Upper lobe of left lung (tissue), 6 donors: ENCODE measurements at regions not wholly inside any gene's neighbourhood (a gene's known extent, or its start where the extent isn't known, plus 50 kb on each side); places are given as distances from the start of the nearest gene placed in this dataset.

Experiments
- ATAC-seq, 2 donors: fragments of 200-7000 bp; cut with Tn5 transposase; one replicate each; pipeline ENCODE4 v1.9.1; 2022; ENCODE audit warnings: mild to moderate bottlenecking in 2 of 2, moderate library complexity in 2 of 2; ENCODE audit not compliant: low FRiP score in 2 of 2
- DNase-seq, 2 donors: peaks; one replicate each; pipeline ENCODE4 v3.0.0-alpha.2; 2019 to 2020
- H3K27ac ChIP-seq, 4 donors: fragments of 200-600 bp; sonication (generic); one replicate each; pipeline ENCODE4 v1.5.1; 2016 to 2019
- H3K27me3 ChIP-seq, 4 donors: fragments of 200-600 bp; sonication (generic); one replicate each; pipeline ENCODE4 v1.5.1; 2017 to 2019
- H3K36me3 ChIP-seq, 4 donors: fragments of 200-600 bp; sonication (generic); one replicate each; pipeline ENCODE4 v1.5.1; 2016 to 2019
- H3K4me1 ChIP-seq, 4 donors: fragments of 200-600 bp; sonication (generic); one replicate each; pipeline ENCODE4 v1.5.1; 2018 to 2019
- H3K4me3 ChIP-seq, 4 donors: fragments of 200-600 bp; sonication (generic); one replicate each; pipeline ENCODE4 v1.5.1; 2017 to 2019; ENCODE audit warnings: mild to moderate bottlenecking in 2 of 4, moderate library complexity in 1 of 4
- H3K9me3 ChIP-seq, 4 donors: fragments of 200-600 bp; sonication (generic); one replicate each; pipeline ENCODE4 v1.5.1; 2018 to 2019
- EP300 ChIP-seq, 4 donors: sonication (generic); formaldehyde crosslinking; IDR thresholded peaks; one replicate each; pipeline ENCODE4 v1.5.1; 2017; ENCODE audit warnings: antibody characterized with exemption in 4 of 4, control low read depth in 2 of 4
- POLR2A ChIP-seq, 4 donors: fragments of 450-650 bp; IDR thresholded peaks; one replicate each; pipeline ENCODE4 v1.5.1; 2016 to 2017; ENCODE audit warnings: antibody characterized with exemption in 4 of 4, mild to moderate bottlenecking in 2 of 4
- POLR2AphosphoS5 ChIP-seq, 2 donors: sonication (generic); formaldehyde crosslinking; IDR thresholded peaks; one replicate each; pipeline ENCODE4 v1.5.1; 2017; ENCODE audit warnings: antibody characterized with exemption in 2 of 2
- WGBS, 2 donors: methylation state at CpG; one replicate each; pipeline ENCODE4 v1.1.5; 2017 to 2018; 5-methylcytosine and 5-hydroxymethylcytosine counted together
- TF ChIP-seq, protein P1 (sequence below), 6 experiments: fragments of 450-650 bp in 4 of 6; fragments of 200-600 bp in 2 of 6; sonication (generic) in 2 of 6; IDR thresholded peaks; one replicate each; pipeline ENCODE4 v1.5.1; 2016 to 2019; ENCODE audit warnings: antibody characterized with exemption in 6 of 6
- donor health status: DM: no; HTN: no; CAD: no; lungs with moderate emphysema.
- donor health status: DM: no; HTN: yes; CAD: no; lungs with severe emphysema.

DNA sequence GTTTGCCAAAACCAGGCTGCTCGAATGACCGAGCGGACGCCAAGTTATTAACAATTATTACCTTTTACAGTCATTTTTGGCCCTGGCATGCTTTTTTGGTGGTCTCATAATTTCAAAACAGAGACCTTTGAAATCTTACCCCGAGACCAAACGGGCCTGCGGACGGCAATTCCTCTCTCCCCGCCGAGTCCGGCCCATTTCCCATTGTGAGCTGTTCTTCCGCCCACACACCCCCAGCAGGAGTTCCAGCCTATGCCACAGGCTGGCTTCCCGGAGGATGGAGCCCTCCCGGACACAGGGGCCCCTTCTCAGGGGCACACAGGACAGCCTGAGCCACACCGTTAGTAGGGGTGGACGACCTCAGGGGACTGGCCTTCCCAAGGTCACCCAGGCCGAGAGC is 130.7 kb downstream of the C16orf95 start:
- H3K9me3 ChIP-seq, result peaks cover 8 to 17% (median 12%) of the 10 kb centered on the region in 4 donors
- DNase-seq (peak in 1 of 2 donors; percentile 48), ATAC-seq (no peak)
- H3K27ac ChIP-seq, result no peak overlapping the region
- WGBS, 2 donors, result 79 to 92% methylated on average over 14 to 17 of the region's 17 CpGs
- no peaks in the 10 kb centered on the region for H3K27me3 ChIP-seq
- TF ChIP-seq, protein P1, sequence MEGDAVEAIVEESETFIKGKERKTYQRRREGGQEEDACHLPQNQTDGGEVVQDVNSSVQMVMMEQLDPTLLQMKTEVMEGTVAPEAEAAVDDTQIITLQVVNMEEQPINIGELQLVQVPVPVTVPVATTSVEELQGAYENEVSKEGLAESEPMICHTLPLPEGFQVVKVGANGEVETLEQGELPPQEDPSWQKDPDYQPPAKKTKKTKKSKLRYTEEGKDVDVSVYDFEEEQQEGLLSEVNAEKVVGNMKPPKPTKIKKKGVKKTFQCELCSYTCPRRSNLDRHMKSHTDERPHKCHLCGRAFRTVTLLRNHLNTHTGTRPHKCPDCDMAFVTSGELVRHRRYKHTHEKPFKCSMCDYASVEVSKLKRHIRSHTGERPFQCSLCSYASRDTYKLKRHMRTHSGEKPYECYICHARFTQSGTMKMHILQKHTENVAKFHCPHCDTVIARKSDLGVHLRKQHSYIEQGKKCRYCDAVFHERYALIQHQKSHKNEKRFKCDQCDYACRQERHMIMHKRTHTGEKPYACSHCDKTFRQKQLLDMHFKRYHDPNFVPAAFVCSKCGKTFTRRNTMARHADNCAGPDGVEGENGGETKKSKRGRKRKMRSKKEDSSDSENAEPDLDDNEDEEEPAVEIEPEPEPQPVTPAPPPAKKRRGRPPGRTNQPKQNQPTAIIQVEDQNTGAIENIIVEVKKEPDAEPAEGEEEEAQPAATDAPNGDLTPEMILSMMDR (IDR thresholded peaks at IDR 0.05), result no peak
- no peak for TF ChIP-seq EP300 (IDR thresholded peaks at IDR 0.05)
- no peak for TF ChIP-seq POLR2AphosphoS5 (IDR thresholded peaks at IDR 0.05)
- TF ChIP-seq POLR2A (IDR thresholded peaks at IDR 0.05), result no peak
- H3K4me3 ChIP-seq, result no peak overlapping the region
- no peaks in the 10 kb centered on the region for H3K4me1 ChIP-seq
- no peaks in the 10 kb centered on the region for H3K36me3 ChIP-seq

DNA sequence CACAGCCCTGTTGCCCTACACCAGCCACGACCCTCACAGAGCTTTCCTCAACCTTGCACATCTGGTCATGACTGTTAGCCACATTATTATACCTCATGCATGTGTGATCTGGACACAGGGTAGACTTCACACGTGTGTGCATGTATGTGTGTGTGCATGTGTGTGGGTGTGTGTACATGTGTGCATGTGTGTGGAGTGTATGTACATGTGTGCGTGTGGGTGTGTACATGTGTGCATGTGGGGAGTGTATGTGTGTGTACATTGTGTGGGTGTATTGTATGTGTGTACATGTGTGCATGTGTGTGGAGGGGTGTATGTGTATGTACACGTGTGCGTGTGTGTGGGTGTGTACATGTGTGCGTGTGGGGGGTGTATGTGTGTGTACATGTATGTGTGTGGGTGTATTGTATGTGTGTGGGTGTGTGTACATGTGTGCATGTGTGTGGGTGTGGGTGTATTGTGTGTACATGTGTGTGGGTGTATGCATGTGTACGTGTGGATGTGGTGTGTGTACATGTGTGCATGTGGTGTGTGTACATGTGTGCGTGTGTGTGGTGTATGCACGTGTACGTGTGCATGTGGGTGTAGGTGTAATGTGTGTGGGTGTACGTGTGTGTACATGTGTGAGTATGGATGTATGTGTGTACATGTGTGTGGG is 130.2 kb downstream of the C16orf95 start:
- WGBS, 2 donors, result 76 to 80% methylated on average over 10 to 11 of the region's 11 CpGs
- Histone ChIP-seq H3K4me3 (no peak overlapping the region), H3K27ac (no peak overlapping the region), H3K36me3 (no peaks in the 10 kb centered on the region), H3K27me3 (no peaks in the 10 kb centered on the region), H3K4me1 (no peaks in the 10 kb centered on the region), H3K9me3 (peaks cover 8 to 17% (median 12%) of the 10 kb centered on the region in 4 donors)
- no peak for TF ChIP-seq EP300 (IDR thresholded peaks at IDR 0.05)
- TF ChIP-seq POLR2A (IDR thresholded peaks at IDR 0.05), result no peak
- TF ChIP-seq POLR2AphosphoS5 (IDR thresholded peaks at IDR 0.05), result no peak
- TF ChIP-seq, protein P1 (IDR thresholded peaks at IDR 0.05), result no peak
- ATAC-seq, result peak in 1 of 2 donors; percentile 24
- DNase-seq, result no peak

DNA sequence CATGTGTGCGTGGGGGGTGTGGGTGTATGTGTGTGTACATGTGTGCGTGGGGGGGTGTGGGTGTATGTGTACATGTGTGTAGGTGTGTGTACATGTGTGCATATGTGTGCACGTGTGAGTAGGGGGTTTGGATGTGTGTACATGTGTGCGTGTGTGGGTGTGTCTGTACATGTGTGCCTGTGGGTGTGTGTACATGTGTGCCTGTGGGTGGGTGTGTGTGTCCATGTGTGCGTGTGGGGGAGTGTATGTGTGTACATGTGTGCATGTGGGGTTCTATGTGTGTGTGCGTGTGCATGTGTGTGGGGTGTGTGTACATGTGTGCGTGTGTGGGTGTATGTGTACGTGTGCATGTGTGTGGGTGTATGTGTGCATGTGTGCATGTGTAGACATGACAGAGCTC is 129.1 kb downstream of the C16orf95 start:
- Histone ChIP-seq H3K27ac (no peak overlapping the region), H3K9me3 (peaks cover 8 to 17% (median 12%) of the 10 kb centered on the region in 4 donors), H3K4me3 (no peak overlapping the region), H3K36me3 (no peaks in the 10 kb centered on the region), H3K27me3 (no peaks in the 10 kb centered on the region), H3K4me1 (no peaks in the 10 kb centered on the region)
- no peak for DNase-seq
- ATAC-seq, result no peak
- WGBS, 2 donors, result 93 to 96% methylated on average over 8 of the region's 8 CpGs
- no peak for TF ChIP-seq EP300 (IDR thresholded peaks at IDR 0.05)

DNA sequence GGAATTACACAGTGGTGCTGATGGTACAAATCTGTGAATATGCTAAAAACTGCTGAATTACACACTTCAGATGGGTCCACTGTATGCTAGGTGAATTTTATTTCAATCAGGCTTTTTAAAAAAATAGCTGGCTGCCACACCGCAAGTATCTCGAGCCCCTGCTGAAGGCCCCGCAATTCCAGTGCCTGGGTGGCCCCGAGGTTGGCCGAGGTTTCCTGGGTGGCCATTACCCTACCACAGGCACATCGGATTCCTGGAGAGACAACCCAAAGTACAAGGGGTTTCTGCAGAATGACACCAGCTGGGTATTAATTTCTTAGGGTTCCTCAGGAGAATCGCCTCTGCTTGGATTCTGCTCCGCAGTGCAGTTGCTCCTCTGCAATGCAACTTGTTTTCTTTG is 127.8 kb downstream of the C16orf95 start:
- DNase-seq (no peak), ATAC-seq (no peak)
- no peak overlapping the region for H3K27ac ChIP-seq
- H3K4me3 ChIP-seq, result no peak overlapping the region
- peaks cover 8 to 17% (median 12%) of the 10 kb centered on the region in 4 donors for H3K9me3 ChIP-seq
- no peaks in the 10 kb centered on the region for H3K27me3 ChIP-seq
- TF ChIP-seq POLR2A (IDR thresholded peaks at IDR 0.05) (no peak), POLR2AphosphoS5 (IDR thresholded peaks at IDR 0.05) (no peak), EP300 (IDR thresholded peaks at IDR 0.05) (no peak)
- TF ChIP-seq, protein P1 (IDR thresholded peaks at IDR 0.05), result no peak
- H3K36me3 ChIP-seq, result no peaks in the 10 kb centered on the region
- WGBS, 2 donors, result 93 to 95% methylated on average over 7 to 8 of the region's 8 CpGs
- H3K4me1 ChIP-seq, result no peaks in the 10 kb centered on the region

DNA sequence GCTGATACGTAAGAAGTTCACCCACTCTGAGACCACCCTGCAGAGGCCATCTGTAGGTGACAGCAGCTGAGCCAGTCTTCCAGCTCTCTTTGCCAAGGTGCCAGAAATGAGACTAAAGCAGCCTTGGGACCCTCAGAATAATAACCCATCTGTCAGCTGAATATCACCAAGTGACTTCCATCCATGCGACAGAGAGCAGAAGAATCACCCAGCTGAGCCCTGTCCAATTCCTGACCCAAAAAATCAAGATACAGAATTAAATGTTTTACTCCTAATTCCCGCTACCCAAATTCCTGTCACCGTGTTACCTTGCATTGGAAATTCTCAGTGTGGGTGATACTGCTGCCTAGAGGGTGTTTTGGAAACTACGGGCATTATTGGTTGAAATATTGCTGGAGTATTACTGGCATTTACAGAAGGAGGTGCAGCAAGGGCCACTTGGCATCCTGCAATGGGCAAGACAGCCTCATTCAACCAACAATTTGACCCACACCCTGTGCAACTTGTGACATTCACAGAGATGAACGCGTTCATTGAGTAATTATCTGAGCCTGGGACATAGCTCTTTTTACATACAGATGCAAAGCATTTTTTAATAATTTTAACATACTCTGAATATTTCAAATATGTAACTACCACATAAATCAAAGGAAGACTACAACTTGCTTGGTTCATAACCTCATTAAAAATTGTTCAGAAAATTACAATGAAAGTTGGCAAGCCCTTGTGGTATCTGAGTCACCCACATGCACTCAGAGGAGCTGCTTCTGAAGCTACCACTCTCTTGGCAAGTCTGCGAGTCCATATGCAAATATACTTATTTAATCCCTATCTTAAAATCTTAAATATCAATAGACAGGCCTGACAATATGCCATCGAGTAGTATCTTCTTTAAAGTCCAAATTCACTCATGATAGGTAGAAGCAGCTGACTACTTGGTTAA is 126.6 kb downstream of the C16orf95 start:
- Histone ChIP-seq H3K9me3 (peaks cover 8 to 17% (median 12%) of the 10 kb centered on the region in 4 donors), H3K27me3 (no peaks in the 10 kb centered on the region), H3K36me3 (no peaks in the 10 kb centered on the region), H3K4me1 (no peaks in the 10 kb centered on the region), H3K4me3 (no peak overlapping the region), H3K27ac (no peak overlapping the region)
- DNase-seq, result no peak
- no peak for ATAC-seq
- TF ChIP-seq, protein P1 (IDR thresholded peaks at IDR 0.05), result no peak
- TF ChIP-seq POLR2AphosphoS5 (IDR thresholded peaks at IDR 0.05) (no peak), POLR2A (IDR thresholded peaks at IDR 0.05) (no peak), EP300 (IDR thresholded peaks at IDR 0.05) (no peak)
- 96 to 97% methylated on average over 9 of the region's 9 CpGs for WGBS, 2 donors
